T-cell (primary cell): ENCODE measurements at regions not wholly inside any gene's neighbourhood (a gene's known extent, or its start where the extent isn't known, plus 50 kb on each side); places are given as distances from the start of the nearest gene placed in this dataset.
"Not testable (repeated sequence)": the region's sequence is repeated elsewhere in the genome, so short reads cannot be mapped to it uniquely, and the experiment has no call there.

ENCODE experiments used
- ATAC-seq, 4 experiments: fragments of 200-7000 bp in 3 of 4; fragments of 150-1000 bp in 1 of 4; cut with Tn5 transposase; replicated peaks in 1 of 4; 1 replicate in 3 of 4; 2 replicates in 1 of 4; pipeline ENCODE4 v1.10.0; 2021; ENCODE audit warnings: moderate library complexity in 3 of 4, mild to moderate bottlenecking in 2 of 4, moderate number of reproducible peaks in 1 of 4
- CTCF ChIA-PET, 2 donors: fragments of 300-600 bp; sonication (Branson Sonifier 250); formaldehyde crosslinking; loops; one replicate each; lab custom pipeline; 2022; ENCODE audit warnings: antibody characterized with exemption in 2 of 2; lab: Charles Lee
- POLR2A ChIA-PET, 2 donors: fragments of 300-600 bp; sonication (Branson Sonifier 250); formaldehyde crosslinking; loops; one replicate each; lab custom pipeline; 2022; ENCODE audit warnings: antibody characterized with exemption in 2 of 2; lab: Charles Lee
- DNase-seq, 35 experiments: peaks; one replicate each; pipeline versions ENCODE4 v3.0.0 to v3.0.0-alpha.2; 2013 to 2023
- H3K27ac ChIP-seq: one replicate; pipeline ENCODE4 v1.5.1; 2013; ENCODE audit warnings: low read length
- H3K27me3 ChIP-seq, 2 experiments: replicated peaks in 1 of 2; 1 replicate in 1 of 2; 2 replicates in 1 of 2; pipeline versions ENCODE4 v1.6.1 to v1.7.0; 2013; ENCODE audit warnings: low read length in 1 of 2, mixed read lengths in 1 of 2; ENCODE audit not compliant: control insufficient read depth in 2 of 2, insufficient read depth in 2 of 2; ENCODE audit errors: extremely low read depth in 1 of 2
- H3K36me3 ChIP-seq, 2 donors: 1 replicate in 1 of 2; 2 replicates in 1 of 2; pipeline versions ENCODE4 v1.6.1 to v1.7.0; 2013; ENCODE audit warnings: low read length in 1 of 2; ENCODE audit not compliant: control insufficient read depth in 2 of 2, insufficient read depth in 1 of 2; ENCODE audit errors: extremely low read depth in 1 of 2
- H3K4me1 ChIP-seq, 2 experiments: 1 replicate in 1 of 2; 2 replicates in 1 of 2; pipeline versions ENCODE4 v1.6.1 to v1.7.0; 2013; ENCODE audit warnings: low read length in 2 of 2, mixed read lengths in 1 of 2; ENCODE audit not compliant: insufficient read depth in 2 of 2, control insufficient read depth in 1 of 2; ENCODE audit errors: extremely low read depth in 1 of 2
- H3K4me3 ChIP-seq, 2 donors: 1 replicate in 1 of 2; 2 replicates in 1 of 2; pipeline versions ENCODE4 v1.5.1 to v1.7.0; 2013; ENCODE audit warnings: mild to moderate bottlenecking in 2 of 2, low read length in 1 of 2, moderate library complexity in 1 of 2; ENCODE audit not compliant: control insufficient read depth in 1 of 2; ENCODE audit errors: extremely low read depth in 1 of 2
- H3K9me3 ChIP-seq: 2 replicates; pipeline ENCODE4 v1.7.0; 2013
- H3K27ac Mint-ChIP-seq, 2 donors: one replicate each; pipeline ENCODE4 v1.8.0; 2020 to 2021; ENCODE audit warnings: mild to moderate bottlenecking in 2 of 2, mixed read lengths in 2 of 2
- H3K27me3 Mint-ChIP-seq, 2 donors: one replicate each; pipeline ENCODE4 v1.8.0; 2021 to 2022; ENCODE audit warnings: mixed read lengths in 2 of 2
- H3K36me3 Mint-ChIP-seq: one replicate; pipeline ENCODE4 v1.8.0; 2021; ENCODE audit warnings: mixed read lengths
- H3K4me1 Mint-ChIP-seq, 3 donors: one replicate each; pipeline ENCODE4 v1.8.0; 2020 to 2022; ENCODE audit warnings: mixed read lengths in 3 of 3, mild to moderate bottlenecking in 1 of 3
- H3K4me3 Mint-ChIP-seq, 3 donors: one replicate each; pipeline ENCODE4 v1.8.0; 2020 to 2022; ENCODE audit warnings: mild to moderate bottlenecking in 3 of 3, mixed read lengths in 3 of 3, moderate library complexity in 3 of 3
- H3K9me3 Mint-ChIP-seq, 3 donors: one replicate each; pipeline ENCODE4 v1.8.0; 2020 to 2022; ENCODE audit warnings: mixed read lengths in 3 of 3
- WGBS: methylation state at CpG from one replicate; pipeline ENCODE4 v1.1.5; 2013; ENCODE audit warnings: missing lambda C conversion rate; ENCODE audit not compliant: insufficient coverage; 5-methylcytosine and 5-hydroxymethylcytosine counted together

- H3K36me3 Mint-ChIP-seq = no peaks in the 10 kb centered on the region
- ATAC-seq (no peak), DNase-seq (no peak)
- no peaks in the 10 kb centered on the region for H3K27me3 ChIP-seq
- no peaks in the 10 kb centered on the region for H3K9me3 Mint-ChIP-seq
- H3K4me3 Mint-ChIP-seq = no peak overlapping the region
- WGBS = 78% methylated on average over 2 of the region's 4 CpGs
- ChIA-PET POLR2A (no interaction called here), CTCF (no interaction called here)
- no peaks in the 10 kb centered on the region for H3K4me1 Mint-ChIP-seq
- H3K27ac Mint-ChIP-seq = no peak overlapping the region
- no peaks in the 10 kb centered on the region for H3K9me3 ChIP-seq
- H3K27me3 Mint-ChIP-seq = peaks cover 8 to 16% of the 10 kb centered on the region in 2 donors
- H3K36me3 ChIP-seq = no peaks in the 10 kb centered on the region
- H3K4me1 ChIP-seq = no peaks in the 10 kb centered on the region
- H3K4me3 ChIP-seq = no peak overlapping the region
- H3K27ac ChIP-seq = no peak overlapping the region
Observed at GRCh38 chr15:38793206-38793810, 228.7 kb upstream of the RASGRP1 start.

- H3K4me1 Mint-ChIP-seq = no peaks in the 10 kb centered on the region
- POLR2A ChIA-PET = no interaction called here
- ATAC-seq (no peak), DNase-seq (no peak)
- no peak overlapping the region for H3K27ac Mint-ChIP-seq
- CTCF ChIA-PET = no interaction called here
- H3K4me3 ChIP-seq = no peak overlapping the region
- no peaks in the 10 kb centered on the region for H3K36me3 Mint-ChIP-seq
- H3K27ac ChIP-seq = no peak overlapping the region
- no peaks in the 10 kb centered on the region for H3K27me3 ChIP-seq
- peaks cover 13 to 35% of the 10 kb centered on the region in 2 donors for H3K27me3 Mint-ChIP-seq
- no peaks in the 10 kb centered on the region for H3K36me3 ChIP-seq
- peaks cover 0 to 5% (median 0%) of the 10 kb centered on the region in 3 donors for H3K9me3 Mint-ChIP-seq
- H3K9me3 ChIP-seq = no peaks in the 10 kb centered on the region
- H3K4me3 Mint-ChIP-seq = no peak overlapping the region
- H3K4me1 ChIP-seq = no peaks in the 10 kb centered on the region
- 82% methylated on average over 2 of the region's 3 CpGs for WGBS
Observed at GRCh38 chr15:38795471-38796245, 231.0 kb upstream of the RASGRP1 start.

- H3K27ac Mint-ChIP-seq = no peak overlapping the region
- Histone ChIP-seq H3K27me3 (no peaks in the 10 kb centered on the region), H3K36me3 (no peaks in the 10 kb centered on the region), H3K4me3 (no peak overlapping the region), H3K9me3 (no peaks in the 10 kb centered on the region), H3K4me1 (no peaks in the 10 kb centered on the region), H3K27ac (no peak overlapping the region)
- ATAC-seq (no peak), DNase-seq (no peak)
- peaks cover 0 to 5% (median 0%) of the 10 kb centered on the region in 3 donors for H3K9me3 Mint-ChIP-seq
- WGBS = no CpG with 5 or more reads among the region's 3 CpGs
- ChIA-PET CTCF (no interaction called here), POLR2A (no interaction called here)
- H3K27me3 Mint-ChIP-seq = peaks cover 16 to 43% of the 10 kb centered on the region in 2 donors
- H3K4me3 Mint-ChIP-seq = no peak overlapping the region
- no peaks in the 10 kb centered on the region for H3K4me1 Mint-ChIP-seq
- H3K36me3 Mint-ChIP-seq = no peaks in the 10 kb centered on the region
Observed at GRCh38 chr15:38796589-38796988, 232.0 kb upstream of the RASGRP1 start.

- H3K27me3 ChIP-seq, H3K4me1 ChIP-seq, H3K36me3 ChIP-seq, DNase-seq, CTCF ChIA-PET, H3K36me3 Mint-ChIP-seq, H3K4me1 Mint-ChIP-seq, H3K4me3 ChIP-seq, ATAC-seq, H3K27ac Mint-ChIP-seq, POLR2A ChIA-PET, H3K9me3 Mint-ChIP-seq, H3K4me3 Mint-ChIP-seq, H3K27ac ChIP-seq, H3K9me3 ChIP-seq: not testable (repeated sequence)
- H3K27me3 Mint-ChIP-seq = peaks cover 24 to 52% of the 10 kb centered on the region in 2 donors
- WGBS = no CpG with 5 or more reads among the region's 4 CpGs
Observed at GRCh38 chr15:38797506-38797905, 232.9 kb upstream of the RASGRP1 start.

- peaks cover 0 to 12% of the 10 kb centered on the region in 2 experiments for H3K27me3 ChIP-seq
- H3K27ac Mint-ChIP-seq, DNase-seq, H3K4me1 Mint-ChIP-seq, H3K4me1 ChIP-seq, H3K4me3 Mint-ChIP-seq, POLR2A ChIA-PET, H3K36me3 Mint-ChIP-seq, H3K36me3 ChIP-seq, ATAC-seq, H3K4me3 ChIP-seq, CTCF ChIA-PET, H3K9me3 ChIP-seq, H3K9me3 Mint-ChIP-seq, H3K27ac ChIP-seq: not testable (repeated sequence)
- peaks cover 30 to 54% of the 10 kb centered on the region in 2 donors for H3K27me3 Mint-ChIP-seq
- no CpG with 5 or more reads among the region's 5 CpGs for WGBS
Observed at GRCh38 chr15:38799202-38799601, 234.6 kb upstream of the RASGRP1 start.

- H3K4me3 ChIP-seq = no peak overlapping the region
- Mint-ChIP-seq H3K9me3 (no peaks in the 10 kb centered on the region), H3K27ac (no peak overlapping the region), H3K4me1 (no peaks in the 10 kb centered on the region), H3K4me3 (no peak overlapping the region), H3K36me3 (no peaks in the 10 kb centered on the region), H3K27me3 (peaks cover 3 to 19% of the 10 kb centered on the region in 2 donors)
- H3K27ac ChIP-seq = no peak overlapping the region
- no peak for DNase-seq
- no peaks in the 10 kb centered on the region for H3K9me3 ChIP-seq
- no peaks in the 10 kb centered on the region for H3K4me1 ChIP-seq
- peaks cover 0 to 2% of the 10 kb centered on the region in 2 experiments for H3K27me3 ChIP-seq
- H3K36me3 ChIP-seq = no peaks in the 10 kb centered on the region
- ATAC-seq = no peak
- ChIA-PET CTCF (no interaction called here), POLR2A (no interaction called here)
Observed at GRCh38 chr15:38809621-38810020, 245.0 kb upstream of the RASGRP1 start.
